GM19035 (cell line): ENCODE measurements at regions not wholly inside any gene's neighbourhood (a gene's known extent, or its start where the extent isn't known, plus 50 kb on each side); places are given as distances from the start of the nearest gene placed in this dataset.

ENCODE experiments used
- ATAC-seq: cut with Tn5 transposase; IDR thresholded peaks from one replicate; pipeline ENCODE4 v1.9.1; 2021; ENCODE audit not compliant: unreplicated experiment

DNA sequence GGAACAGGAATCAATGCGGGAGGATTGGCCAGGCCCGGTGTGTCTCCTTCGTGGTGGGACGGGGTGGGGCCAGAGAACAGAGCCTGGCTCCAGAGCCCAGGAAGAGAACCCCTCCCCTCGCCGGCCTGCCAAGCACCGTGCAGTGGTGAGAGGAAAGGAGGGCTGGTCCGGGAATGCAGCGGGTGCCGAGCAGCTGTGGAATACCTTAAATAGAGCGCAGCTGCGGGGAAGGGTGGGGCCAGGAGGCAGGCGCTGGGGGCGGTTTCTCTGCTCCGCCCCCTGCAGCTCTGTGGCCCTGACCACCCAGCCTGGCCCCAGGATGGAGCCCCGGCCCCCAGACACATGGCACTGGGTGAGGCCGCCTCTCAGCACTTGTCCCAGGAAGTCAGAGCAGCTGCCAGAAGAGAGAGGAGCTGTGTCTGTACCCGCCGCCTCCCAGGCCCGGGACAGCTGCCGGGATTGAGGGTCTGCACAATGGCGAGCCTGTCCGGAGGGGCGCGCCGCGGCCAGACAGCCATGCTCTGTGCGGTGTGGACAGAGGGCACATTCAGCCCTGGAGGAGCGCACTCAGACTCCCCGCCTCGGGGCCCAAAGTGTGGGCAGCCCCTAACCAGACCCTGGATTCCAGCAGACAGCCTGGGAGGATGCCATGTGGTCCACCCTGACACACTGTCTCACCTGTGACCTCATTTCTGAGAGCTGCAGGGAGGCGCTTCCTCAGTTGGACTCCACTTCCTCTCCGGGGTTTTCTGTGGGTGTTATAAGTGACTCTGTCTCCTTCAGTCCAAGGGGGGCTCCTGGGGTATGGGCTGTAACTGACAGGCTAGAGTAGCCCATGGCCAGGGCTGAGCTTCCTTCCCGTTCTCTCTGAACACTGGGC lies 268.8 kb downstream of the SEC14L1 start:
- ATAC-seq, result no peak

DNA sequence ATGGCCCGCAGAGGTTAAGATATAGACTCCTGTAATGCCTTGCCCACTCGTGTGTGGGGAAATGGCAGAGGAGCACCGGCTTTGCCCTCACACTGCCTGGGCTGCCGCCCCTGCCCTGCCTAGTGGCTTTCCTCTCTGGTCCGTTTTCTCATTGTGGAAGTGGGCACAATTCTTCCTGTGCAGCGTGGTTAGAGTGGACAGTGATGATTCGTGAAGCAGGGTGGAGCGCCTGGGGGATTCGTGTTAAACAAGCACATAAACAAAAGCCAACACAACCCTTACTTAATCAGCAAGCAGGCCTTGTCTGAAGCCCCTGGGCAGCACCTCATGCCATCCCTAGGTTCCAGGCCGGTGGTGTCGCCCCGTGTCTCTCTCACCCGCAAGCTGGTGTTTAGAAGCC lies 269.7 kb downstream of the SEC14L1 start:
- ATAC-seq, result no peak

DNA sequence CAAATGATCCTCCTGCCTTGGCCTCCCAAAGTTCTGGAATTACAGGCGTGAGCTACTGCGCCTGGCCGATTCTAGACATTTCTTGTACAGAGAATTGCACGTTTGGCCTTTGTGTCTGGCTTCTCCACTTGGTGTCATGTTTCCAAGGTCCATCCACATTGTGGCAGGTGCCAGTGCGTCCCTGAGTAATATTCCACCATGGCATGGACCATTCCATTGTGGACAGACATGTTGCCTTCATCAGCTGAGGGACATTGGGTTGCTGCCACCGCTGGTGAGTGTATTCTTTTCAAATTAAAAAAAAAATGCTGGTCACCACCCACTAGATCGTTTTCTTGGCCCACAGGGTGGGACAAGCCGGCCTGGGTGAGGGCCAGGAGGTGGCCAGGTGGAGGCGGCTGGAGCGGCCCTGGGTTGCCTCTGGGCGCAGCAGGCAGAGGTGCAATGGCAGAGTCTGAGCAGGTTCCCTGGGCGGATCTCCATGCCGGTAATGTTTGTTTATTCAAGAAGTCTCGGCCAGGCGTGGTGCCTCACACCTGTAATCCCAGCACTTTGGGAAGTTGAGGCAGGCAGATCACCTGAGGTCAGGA lies 274.1 kb downstream of the SEC14L1 start:
- ATAC-seq, result no peak

DNA sequence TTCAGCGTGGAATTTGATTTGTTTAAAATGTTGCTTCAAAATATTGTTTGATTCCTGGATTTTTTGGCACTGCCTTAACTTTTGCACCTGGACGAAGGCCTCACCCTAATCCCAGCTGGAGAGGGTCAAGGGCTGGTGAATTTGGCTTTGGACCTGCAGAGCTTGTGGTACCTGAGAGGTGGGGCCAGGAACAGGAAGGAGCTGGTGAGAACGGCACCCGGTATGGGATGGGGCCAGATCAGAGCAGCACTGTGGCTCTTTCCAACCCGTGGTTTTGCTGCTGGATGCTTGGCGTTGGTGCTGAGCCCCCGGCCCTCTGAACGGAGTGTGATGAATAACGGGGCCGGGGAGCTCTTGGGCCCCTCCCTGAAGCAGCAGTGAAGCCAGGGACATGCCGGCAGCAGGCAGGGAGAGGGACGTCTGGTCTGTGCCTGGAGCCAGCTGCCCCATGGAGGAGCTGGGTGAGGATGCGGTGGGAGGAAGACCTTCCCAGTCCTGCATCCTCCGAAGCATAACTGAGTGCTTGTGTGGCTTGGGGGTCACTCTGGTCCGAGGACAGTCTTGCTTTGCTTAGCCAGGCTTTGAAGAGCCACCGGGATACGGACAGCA lies 275.4 kb downstream of the SEC14L1 start:
- ATAC-seq, result no peak

DNA sequence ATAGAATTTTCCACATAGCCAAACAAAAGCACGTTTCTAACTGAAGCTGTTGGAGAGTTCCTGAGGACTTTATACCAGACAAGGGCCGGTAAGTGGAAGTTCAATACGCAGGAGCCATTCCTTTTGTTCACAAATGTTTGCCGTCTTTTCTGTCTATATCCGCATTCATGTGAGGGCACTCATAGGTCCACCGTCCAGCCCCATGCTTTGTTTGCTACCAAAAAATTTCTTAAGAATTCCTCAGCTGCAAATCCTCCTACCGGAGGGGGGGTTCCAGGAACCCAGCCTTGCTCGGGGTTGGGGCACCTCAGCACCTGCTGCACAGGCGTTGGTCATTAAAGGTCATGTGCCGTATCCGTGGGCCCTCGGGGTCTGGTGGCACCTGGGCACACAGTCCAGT lies 276.8 kb downstream of the SEC14L1 start:
- no peak for ATAC-seq

DNA sequence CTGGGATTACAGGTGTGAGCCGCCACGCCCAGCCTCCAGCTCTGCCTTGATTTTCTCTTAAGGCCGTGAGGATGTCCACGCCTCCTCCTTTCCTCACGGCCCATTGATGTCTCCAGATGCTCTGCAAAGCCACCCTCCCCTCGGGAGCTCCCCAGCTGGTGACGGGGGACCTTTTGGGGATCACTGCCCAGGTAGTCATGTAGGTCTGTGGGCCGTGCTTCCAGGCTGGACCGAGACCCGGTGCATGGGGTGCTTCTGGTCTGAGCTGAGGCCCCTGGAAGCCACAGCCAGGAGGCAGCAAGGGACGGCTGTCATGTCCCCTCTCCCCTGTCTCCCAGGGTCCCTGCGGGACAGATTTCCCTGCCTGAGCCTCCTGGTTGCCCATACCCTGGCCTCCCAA lies 277.8 kb downstream of the SEC14L1 start:
- no peak for ATAC-seq

DNA sequence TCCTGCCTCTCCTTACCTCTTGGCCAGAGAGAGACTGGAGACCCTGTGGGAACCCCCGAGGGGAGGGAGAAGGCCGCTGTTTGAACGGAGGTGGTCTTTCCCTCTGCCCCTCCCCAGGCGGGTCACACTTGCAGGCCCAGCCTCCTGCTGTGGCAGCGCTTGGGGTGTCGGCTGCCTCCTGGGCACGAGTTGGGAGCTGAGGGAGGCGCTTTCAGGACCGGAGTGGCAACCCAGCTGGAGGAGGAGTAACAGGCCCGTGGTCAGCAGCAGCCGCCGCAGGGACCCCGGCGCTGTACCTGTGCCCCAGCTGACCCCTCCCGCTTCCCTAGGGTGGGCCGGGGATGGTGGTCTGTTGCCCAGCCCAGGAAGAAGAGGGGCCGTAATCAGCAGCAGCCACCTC lies 278.3 kb downstream of the SEC14L1 start:
- ATAC-seq, result no peak

DNA sequence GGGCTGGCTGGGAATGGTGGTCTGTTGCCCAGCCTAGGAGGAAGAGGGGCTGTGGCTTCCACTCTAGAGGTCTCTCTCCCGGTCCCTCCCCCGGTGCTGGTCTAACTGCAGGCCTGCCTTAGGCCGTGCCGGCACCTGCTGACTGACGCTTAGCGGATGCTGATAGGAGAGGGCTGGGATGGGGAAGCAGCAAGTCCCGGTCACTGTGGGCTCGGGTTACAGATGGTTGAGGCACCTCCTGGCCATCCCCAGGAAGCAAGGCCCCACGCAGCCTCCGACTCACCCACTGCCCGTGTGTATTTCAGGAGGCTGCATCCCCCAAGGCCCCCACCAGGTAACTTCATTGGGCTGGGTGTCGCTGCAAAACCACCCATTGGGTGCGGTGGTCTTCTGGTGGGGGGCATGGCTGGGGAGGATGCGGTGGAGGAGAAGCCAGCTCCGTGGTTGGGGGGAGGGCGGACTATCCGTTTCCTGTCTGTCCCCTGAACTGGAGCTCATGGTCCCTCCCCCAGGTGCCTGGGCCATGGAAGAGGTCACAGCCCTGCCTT lies 278.9 kb downstream of the SEC14L1 start:
- no peak for ATAC-seq

DNA sequence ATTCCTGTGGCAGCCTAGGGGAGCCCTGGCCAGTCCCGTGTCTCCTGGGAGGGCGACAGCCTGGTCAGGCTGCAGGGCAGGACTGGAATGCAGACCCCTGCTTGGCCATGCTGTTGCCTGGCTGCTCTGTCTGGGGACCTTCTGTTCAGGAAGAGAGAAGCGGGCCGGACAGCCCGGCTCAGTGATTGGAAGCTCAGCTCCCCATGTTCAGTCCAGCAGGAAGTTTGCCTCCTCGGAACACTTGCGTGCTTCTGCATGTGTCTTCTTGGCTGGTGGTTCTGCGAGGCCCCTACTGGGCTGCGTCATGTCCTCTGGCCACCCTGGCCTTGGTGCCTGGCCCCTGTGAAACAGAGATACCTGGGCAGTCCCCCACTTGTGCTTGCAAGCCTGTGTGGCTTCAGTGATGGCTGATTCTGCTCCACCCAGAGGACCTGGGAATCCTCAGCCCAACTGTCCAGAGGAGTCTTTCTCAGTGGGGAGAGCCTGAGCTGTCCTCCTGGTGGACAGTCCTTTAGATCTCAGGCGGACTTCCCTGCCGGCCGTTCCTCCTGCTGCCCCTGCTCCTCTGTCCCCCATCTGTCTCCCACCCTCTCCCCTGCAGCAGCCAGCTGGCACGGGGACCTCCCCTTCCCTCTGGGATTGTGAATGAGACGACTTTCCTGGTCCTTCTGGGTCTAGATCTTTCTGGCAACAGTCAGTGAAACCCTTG lies 279.5 kb downstream of the SEC14L1 start:
- no peak for ATAC-seq

DNA sequence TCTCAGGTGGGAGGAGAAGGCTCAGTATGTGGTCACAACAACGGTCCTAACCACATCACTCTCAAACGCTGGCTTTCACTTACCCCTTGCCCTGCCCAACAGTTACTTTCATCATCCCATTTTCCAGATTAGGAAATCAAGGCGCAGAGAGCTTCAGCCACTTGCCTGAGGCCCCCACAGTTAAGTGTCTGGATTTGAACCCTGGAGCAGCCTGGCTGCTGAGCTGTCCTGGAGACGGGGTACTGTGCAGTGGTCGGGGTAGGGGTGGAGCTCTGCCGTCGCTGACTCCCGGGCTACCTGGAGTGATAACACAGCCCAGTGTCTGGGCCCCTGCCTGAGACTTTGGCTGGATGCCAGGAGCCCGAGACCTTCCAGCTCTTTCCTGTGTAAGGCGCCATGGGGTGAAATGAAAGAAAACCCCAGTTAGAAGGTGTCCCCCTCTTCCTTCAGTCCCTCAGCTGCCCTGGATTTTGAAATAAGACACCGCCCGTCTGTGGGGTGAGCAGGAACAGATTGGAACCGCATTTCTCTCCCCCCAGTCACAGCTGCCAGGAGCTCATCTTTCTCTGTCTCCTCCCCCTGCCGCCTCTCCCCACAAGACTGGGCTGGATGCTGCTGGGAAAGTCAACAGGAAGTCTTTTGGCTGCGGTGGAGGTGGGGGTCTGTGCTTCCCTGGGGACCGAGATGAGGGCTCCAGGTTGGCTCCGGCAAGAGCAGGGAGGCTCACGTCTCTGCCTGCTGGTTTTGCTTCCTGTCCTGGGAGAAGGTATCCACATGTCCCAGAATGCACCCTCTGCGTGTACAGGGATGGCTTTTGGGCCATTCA lies 280.2 kb downstream of the SEC14L1 start:
- ATAC-seq, result no peak

DNA sequence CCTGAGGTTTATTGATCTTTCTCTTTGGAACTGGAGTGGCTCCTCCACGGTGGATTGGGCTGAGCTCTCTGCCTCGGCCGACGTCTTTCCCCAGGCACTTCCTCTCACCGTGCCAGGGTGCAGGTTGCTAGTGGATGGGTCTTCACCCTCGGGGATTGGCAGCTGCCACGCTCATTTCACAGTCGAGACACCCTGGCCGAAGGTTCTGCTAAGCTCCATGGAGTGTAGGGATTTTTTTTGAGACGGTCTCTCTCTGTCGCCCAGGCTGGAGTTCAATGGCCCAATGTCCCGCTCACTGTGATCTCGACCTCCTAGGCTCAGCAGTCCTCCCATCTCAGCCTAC lies 280.8 kb downstream of the SEC14L1 start:
- no peak for ATAC-seq

DNA sequence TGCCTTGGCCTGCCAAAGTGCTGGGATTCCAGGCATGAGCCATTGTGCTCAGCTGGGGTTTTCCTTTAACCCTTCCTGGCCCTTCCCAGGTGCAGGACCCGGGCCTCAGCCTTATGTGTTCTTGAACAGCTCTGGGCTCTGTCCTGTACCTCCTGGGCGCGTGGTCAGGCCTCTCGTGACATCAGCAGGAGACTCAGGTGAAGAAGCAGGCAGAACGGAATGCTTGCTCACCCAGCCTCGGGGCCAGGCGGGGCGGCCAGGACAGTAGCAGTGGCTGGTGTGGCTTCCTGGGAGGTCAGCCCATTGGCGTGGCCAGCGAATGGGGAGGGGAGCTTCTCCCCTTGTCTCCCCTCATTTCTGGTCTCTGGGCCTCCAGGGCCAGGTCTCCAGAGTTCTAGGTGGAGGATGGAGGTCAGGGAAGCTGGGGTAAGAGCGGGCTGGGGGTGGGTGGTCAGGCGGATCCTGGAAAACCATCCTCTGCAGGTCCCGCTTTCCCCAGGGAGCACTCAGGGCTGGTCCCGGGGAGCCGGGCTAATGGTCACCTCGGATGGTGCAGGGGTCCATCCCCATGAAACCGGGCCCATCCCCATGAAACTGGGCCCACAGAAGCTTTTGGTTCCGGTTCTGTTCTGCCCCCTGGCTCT lies 281.5 kb downstream of the SEC14L1 start:
- ATAC-seq, result no peak

DNA sequence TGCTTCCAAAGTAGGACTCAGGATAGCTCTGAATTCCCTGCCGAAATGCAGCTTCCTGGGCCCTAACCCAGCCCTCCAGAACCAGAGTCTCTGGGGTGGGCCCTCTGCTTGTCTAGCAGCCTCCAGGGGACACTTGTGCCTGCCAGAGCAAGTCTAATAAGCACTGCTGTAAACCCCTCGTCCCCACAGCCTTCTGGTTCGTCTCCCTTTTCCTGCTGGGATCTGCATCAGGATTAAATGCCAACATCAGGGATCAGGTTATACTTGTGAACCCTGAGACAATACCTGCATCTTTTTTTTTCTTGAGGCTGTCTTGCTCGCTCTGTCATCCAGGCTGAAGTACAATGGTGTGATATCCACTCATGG lies 282.0 kb downstream of the SEC14L1 start:
- no peak for ATAC-seq

DNA sequence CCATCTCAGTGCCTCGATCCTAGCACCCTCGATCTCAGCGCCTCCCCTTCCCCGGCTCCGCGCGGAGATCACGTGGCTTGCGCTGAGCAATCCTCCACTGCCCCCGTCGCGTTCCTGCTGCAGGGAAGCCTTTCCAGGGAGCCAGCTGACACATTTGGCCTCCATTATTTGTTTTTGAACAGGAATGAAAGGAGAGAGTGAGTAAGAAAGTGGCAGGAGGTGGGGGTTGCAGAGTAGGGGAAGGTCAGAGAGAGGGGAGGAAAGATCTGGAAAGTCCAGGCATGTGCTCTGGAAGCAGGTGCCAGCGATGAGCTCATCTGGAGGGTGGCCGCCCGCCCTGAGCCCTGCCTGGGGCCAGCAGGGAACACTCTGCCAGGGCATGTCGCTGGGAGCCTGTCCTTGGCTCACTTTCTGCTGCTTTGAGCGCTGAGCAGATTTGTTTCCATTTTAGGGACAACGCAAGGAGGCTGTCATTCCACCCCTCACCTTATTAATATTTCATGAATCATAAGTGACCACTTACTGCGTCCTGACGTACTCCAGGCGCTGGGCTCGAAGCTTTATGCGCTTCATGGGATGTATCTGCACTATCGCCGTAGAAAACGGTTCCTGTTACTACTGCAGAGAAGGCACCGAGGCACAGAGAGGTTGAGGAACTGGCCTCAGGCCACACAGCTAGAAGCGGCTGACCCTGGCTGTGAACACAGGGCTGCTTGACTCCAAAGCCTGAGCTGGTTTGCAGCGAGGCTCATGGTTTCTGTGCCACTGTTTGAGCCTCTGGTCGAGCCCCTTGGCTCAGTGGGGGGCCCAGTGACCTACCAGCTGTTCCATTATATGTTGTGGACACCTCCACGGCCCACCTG lies 283.1 kb downstream of the SEC14L1 start:
- no peak for ATAC-seq

DNA sequence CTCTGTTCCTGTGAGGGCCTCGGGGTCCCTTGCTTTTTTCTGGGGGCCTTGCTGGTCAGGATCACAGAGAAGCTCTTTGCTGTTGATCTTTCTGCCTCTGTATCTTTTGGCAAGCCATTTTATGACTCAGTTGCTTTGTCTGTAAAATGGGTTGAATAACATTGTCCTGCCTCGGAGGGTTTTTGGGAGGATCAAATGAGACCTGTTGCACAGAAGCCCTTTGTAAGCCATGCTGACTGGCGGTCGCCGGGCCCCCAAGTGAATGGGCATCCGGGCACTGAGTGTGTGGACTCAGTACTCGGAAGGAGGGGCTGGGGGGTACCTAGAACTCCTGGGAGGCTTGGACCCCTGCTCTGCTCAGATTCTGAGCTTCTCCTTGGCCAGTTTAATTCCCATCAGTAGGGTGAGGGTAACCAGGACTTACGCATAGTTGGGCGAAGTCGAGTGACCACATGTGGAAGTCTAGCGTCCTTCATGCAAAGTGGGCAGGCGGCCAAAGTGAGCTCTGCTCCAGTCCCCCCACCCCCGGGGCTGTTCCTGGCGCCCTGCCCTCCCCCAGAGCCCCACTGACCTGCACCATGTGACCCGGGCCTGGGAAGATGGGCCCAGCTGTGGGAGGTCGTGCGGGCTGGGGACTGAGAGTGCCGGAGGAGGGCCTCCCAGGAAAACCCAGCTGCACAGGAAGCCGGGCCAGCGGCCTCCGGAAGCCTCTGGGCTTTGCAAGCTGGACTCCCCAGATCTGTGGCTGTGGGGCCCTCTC lies 284.0 kb downstream of the SEC14L1 start:
- ATAC-seq, result no peak

DNA sequence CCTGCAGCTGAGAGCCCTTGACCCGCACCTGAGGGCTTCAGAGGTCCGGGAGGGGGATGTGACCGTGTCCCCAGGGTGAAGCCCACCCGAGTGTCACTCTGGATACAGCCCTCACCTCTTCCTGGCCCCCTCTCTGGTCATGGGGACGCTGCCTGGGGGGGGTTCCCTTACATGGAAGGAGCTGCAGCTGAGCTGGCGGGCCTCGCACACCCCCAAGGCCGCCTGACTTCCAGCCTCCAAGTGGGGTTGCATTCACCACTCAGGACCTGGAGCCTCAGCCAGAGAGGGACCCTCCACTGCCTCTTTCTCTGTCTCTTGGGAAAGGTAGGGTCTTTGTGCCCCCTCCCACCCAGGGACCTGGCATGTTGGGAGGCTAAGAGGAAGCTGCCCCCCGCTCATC lies 284.6 kb downstream of the SEC14L1 start:
- ATAC-seq, result no peak

DNA sequence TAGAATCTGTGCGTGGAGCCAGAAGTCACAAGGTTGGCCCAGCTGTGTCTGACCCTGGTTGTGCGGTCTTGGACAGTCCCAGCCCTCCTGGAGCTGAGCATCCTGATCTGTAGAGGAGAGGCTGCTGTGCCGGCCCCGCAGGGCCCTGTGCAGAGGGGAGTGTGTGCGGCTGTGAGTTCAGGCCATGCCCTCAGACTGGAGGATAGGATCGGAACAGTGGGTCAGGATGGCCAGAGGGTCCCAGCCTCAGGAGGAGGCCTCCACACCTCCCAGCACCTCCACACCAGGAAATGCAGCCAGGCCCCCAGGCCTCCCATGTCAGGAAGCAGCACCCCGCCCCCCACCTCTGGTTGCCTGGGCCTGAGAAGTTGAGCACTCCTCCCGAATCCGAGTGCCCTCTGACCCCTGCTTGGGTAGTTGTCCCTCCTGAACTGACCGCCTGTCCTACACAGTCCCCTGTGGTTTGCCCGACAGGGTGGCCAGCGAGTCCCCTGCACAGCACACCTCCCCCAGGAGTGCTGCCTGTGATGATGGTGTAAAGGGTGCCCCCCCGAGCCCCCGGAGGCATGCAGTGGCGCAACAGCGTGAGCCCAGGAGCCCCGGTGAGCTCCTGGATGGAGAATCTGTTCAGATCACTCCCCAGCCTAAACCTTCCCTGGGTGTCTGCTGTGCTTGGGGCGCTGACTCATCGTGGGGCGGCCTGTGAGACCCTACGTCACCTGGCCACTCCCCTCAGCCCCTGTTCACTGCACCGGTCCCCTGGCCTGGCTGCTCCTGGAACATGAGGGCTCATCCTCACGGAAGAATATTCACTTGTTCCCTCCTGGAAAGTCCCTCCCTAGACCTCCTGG lies 285.2 kb downstream of the SEC14L1 start:
- no peak for ATAC-seq
